GM19025 (cell line): ENCODE measurements at regions not wholly inside any gene's neighbourhood (a gene's known extent, or its start where the extent isn't known, plus 50 kb on each side); places are given as distances from the start of the nearest gene placed in this dataset.

ENCODE experiments used
- ATAC-seq: cut with Tn5 transposase; IDR thresholded peaks from one replicate; pipeline ENCODE4 v1.9.1; 2021; ENCODE audit warnings: mild to moderate bottlenecking, low read depth, moderate library complexity; ENCODE audit not compliant: unreplicated experiment

- peak; percentile 89 for ATAC-seq
These were observed 63.6 kb downstream of the SPINK2 start for GRCh38 chr4:56757821-56758411.

- peak; percentile 29 for ATAC-seq
These were observed 64.2 kb downstream of the SPINK2 start for GRCh38 chr4:56757261-56757746.

GRCh38 chr4:56755901-56756300, 65.6 kb downstream of the SPINK2 start:
- no peak for ATAC-seq

DNA sequence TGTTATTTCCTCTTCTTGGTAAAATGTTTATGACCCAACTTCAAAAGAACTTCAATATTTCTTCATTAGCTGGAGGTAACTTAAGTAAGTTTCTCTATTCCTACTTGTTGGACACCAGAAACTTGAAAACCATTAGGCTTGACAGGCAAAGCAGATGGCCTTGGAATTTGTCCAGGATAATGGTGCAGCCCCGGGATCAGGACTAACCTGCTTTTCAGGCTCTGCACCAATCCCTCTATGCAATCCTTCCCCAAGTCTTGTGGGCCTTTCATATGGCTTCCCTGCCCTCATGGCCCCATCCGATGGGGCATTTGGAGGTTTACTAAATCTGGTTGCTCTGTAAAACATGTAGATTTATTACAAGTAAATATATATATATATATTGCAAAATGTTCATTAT, 68.5 kb downstream of the SPINK2 start:
- no peak for ATAC-seq

GRCh38 chr4:56750231-56750630, 69.1 kb upstream of the HOPX start:
- no peak for ATAC-seq

GRCh38 chr4:56748271-56748670, 67.2 kb upstream of the HOPX start:
- ATAC-seq: no peak

DNA sequence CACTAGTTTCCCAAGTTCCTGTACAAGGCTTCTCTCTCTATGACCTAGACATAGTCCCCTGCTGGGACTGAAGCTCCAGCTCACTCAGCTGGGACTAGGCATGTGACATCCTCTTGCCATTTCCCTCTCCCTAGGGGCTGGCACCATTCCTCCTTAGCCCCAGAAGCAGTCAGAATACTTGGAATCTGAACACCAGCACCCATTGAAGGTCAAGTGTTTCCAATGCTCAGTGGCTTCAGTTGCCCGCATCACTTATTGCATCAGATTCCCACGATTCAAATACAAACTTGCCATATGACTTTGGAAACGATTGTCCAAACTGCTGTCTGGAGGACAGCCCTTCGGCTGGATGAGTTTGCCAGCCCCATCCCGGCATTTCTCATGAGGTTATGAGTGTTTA, 65.5 kb upstream of the HOPX start:
- no peak for ATAC-seq

DNA sequence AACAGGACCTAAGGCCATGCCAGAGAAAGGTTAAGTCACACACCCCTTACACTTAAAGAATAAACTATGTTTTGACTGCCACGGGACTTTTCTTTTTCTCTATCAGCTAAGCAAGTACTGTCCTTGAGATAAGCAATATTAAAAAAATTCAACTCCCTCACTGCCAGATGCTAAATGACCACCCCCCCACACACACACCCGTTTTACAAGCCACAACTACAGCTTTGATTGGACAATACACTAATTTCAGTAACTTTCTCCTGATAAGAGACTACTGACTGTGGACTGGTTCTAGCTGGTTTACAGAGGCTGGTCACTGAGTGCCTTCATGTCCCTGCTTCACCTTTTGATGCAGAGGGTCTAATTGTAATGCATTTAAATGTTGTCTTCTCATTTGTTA, 63.9 kb upstream of the HOPX start:
- ATAC-seq: no peak

- ATAC-seq: no peak
These were observed 62.9 kb upstream of the HOPX start for GRCh38 chr4:56744030-56744429.

DNA sequence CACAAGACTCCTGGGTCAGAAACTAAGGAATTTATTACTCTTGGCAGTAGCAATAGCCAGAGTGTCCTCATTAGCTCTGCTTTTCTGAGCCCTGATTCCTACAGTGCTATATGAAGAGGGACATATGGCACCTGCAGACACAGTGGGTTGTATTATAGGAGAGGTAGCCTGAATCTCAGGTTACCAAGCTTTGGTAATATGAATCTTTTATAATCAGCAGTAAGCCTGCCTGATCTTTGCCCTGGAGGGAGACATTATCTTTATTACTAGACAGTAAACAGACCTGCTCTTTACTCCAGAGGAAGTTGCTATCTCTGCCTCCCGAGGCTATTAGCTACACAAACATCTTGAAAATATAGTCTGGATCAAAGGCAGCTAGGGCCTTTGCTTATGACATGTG, 62.5 kb upstream of the HOPX start:
- no peak for ATAC-seq

DNA sequence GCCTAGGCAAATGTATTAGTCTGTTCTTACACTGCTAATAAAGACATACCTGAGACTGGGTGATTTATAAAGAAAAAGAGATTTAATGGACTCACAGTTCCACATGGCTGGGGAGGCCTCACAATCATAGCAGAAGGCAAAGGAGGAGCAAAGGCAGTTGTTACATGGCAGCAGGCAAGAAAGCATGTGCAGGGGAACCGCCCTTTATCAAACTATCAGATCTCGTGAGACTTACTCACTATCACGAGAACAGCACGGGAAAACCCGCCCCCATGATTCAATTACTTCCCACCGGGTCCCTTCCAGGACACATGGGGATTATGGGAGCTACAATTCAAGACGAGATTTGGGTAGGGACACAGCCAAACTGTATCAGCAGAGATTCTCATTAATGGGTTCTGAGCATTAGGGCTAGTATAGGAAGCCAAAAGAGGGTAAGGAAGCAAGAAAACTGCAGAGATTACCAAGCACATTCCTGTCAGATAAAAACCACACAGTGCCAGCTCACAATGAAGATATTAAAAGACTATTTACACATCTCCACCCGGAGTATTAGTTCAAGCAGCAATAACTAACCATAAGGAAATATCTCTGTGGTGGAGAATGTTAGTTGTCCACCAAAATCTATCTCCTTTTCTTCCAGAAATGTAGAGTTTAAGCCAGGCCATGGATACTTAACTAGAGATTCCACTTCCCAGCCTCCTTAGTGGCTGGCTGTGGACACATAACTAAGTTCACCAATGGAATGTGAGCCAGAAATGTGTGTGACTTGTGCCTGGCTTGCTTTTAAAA, 61.2 kb upstream of the HOPX start:
- no peak for ATAC-seq

- ATAC-seq: no peak
These were observed 60.5 kb upstream of the HOPX start for GRCh38 chr4:56741595-56741994.

DNA sequence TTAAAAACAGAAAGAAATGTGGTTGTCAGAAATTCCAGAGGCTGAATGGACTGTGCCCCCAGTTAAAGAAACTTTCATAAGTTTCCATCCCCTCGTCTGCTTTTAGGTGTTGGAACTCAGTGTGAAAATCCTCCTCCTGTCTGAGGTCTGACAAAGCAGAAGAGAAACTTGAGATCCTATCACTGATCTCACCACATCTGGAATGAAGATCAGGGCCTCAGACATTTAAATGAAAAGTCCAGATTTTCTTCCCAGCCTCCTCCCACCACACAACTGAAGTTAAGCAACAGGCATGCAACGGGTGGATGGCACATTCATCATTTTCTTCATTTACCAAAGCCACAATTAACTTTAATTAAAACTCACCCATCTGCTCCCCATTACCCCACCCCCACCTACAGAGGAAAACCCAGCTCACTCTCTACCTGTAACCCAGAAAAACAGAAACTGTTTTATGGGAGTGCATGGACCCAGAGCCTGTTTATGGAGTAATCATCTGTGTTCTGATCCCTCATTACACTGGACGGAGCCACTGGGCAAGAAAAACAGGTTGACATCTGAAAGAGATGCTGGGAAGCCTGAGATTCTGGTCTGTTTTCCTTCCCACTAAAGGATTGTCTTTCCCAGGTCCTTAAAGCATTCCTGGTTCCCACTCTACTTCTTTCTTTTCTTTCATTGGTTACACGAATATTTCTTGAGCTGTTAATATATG, 58.1 kb upstream of the HOPX start:
- no peak for ATAC-seq

DNA sequence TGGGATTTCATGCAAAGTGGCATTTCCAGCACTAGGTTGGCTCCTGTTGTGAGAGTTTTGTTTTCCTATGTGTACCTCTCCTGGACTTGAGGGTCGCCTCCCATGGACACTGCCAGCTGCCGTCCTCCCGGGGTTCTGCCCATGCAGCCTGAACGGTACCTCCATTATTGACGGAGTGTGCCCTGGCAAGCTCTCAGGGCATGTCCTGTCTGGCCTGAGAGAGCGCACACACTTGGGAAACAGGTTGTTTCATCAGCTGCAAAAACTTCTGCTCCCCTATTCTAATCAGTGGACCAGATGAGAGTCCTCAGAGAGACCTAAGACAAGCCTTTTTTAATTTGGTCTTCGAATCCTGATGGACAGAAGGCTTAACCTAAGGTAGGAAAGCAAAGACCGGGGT, 56.6 kb upstream of the HOPX start:
- no peak for ATAC-seq

DNA sequence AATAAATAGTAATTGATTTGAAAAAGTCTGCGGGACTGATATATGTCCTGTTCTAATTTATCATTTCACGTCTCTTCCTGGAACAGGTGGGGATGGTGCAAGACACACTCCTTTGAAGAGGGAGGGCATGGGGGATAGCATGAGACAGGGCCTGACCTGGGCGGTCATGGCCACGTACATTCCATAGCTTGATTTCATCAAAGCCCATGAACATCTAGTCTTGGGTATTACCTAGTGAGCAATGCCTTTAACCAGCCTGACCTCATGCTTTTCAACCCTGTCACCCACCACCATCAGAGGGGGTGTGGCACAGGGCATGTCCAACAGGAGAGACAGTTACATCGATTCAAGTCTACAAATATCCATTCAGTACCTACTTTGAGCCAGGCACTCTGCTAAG, 52.3 kb upstream of the HOPX start:
- ATAC-seq: no peak

DNA sequence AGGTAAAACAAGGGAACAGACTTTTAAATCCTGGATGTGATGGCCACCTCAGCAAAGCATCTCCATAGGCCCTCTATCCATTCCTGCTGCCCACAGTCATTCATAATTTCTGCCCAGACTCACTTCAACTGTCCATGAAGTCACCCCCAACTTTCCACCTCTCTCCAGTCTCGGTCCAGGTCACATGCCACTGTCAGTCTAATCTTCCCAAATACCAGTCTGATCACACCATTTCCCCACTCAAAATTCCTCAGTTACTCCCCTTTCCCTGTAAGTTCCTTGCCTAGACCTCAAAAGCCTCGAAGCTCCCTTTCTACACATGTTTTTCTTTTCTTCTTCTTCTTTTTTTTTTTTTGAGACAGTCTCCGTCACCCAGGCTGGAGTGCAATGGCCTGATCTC, 51.2 kb upstream of the HOPX start:
- ATAC-seq: no peak

DNA sequence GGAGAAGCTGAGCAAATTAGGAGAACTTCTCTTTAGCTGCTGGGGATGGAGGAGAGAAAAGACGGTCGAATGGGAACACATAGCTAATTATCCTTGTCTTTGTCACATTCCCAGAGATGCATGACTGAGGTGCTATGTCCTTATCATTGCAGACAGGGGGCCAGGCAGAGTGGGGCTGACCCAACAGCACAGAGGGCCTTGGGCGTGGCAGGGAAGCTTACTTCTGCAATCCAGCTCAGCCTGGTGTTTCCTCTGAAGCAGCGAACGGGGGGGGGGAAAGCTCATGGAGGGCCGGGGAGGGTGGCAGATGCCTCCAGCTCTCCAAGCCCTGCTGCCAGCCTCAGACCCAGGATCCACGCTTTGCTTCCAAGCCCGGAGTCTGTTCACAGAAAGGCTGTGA, 50.8 kb upstream of the HOPX start:
- ATAC-seq: no peak
